ENCODE measurements at regions not wholly inside any gene's neighbourhood (a gene's known extent, or its start where the extent isn't known, plus 50 kb on each side); places are given as distances from the start of the nearest gene placed in this dataset.
"Not testable (repeated sequence)": the region's sequence is repeated elsewhere in the genome, so short reads cannot be mapped to it uniquely, and the experiment has no call there.

DNA sequence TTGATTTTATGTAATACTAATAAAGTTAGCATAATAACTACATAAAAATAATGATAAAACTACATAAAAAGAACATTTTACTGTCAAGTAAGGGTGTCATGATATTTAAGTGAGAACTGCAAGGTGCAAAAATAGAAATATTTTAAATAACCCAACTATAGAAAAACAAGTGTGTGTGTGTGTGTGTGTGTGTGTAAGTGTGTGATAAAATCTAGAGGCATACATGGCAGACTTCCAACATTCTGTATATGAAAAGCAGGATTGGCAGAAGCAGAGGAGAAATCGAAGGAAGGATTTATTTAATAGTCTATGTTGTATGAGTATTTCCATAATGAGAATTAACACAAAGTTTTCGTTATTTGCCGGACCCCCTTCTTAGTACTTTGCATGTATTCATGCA lies 334.1 kb downstream of the KCNJ2 start:
- Histone ChIP-seq H3K27me3 (ENCODE audit: insufficient read depth, low read length) (no peaks in the 10 kb centered on the region), H3K4me3 (ENCODE audit: low read length) (no peak overlapping the region), H3K4me1 (ENCODE audit: insufficient read depth, low read length) (peaks cover 17% of the 10 kb centered on the region), H3K9ac (ENCODE audit: low read depth, low read length) (no peak overlapping the region), H3K36me3 (ENCODE audit: insufficient read depth, low read depth, low read length) (no peaks in the 10 kb centered on the region), H3K9me3 (ENCODE audit: insufficient read depth, low read depth, low read length) (no peaks in the 10 kb centered on the region), H3K27ac (ENCODE audit: low read length) (no peak overlapping the region)

- Histone ChIP-seq H3K9ac (ENCODE audit: low read depth, low read length) (no peak overlapping the region), H3K4me1 (ENCODE audit: insufficient read depth, low read length) (0 out of 2 replicates have a peak, but pooled peaks cover 3% of the 10 kb centered on the region), H3K27ac (ENCODE audit: low read length) (no peak overlapping the region), H3K9me3 (ENCODE audit: insufficient read depth, low read depth, low read length) (no peaks in the 10 kb centered on the region), H3K4me3 (ENCODE audit: low read length) (no peak overlapping the region), H3K36me3 (ENCODE audit: insufficient read depth, low read depth, low read length) (no peaks in the 10 kb centered on the region), H3K27me3 (ENCODE audit: insufficient read depth, low read length) (no peaks in the 10 kb centered on the region)
Measured at GRCh38 chr17:70510288-70510687, 341.0 kb downstream of the KCNJ2 start.

GRCh38 chr17:70517816-70518215 lies 348.5 kb downstream of the KCNJ2 start:
- Histone ChIP-seq H3K4me3 (ENCODE audit: low read length) (no peak overlapping the region), H3K27ac (ENCODE audit: low read length) (no peak overlapping the region), H3K9me3 (ENCODE audit: insufficient read depth, low read depth, low read length) (no peaks in the 10 kb centered on the region)

GRCh38 chr17:70519300-70519699 lies 350.0 kb downstream of the KCNJ2 start:
- Histone ChIP-seq H3K27ac (ENCODE audit: low read length) (no peak overlapping the region), H3K27me3 (ENCODE audit: insufficient read depth, low read length) (no peaks in the 10 kb centered on the region), H3K4me3 (ENCODE audit: low read length) (no peak overlapping the region), H3K9ac (ENCODE audit: low read depth, low read length) (no peak overlapping the region), H3K9me3 (ENCODE audit: insufficient read depth, low read depth, low read length) (no peaks in the 10 kb centered on the region), H3K4me1 (ENCODE audit: insufficient read depth, low read length) (no peaks in the 10 kb centered on the region), H3K36me3 (ENCODE audit: insufficient read depth, low read depth, low read length) (no peaks in the 10 kb centered on the region)

More at GRCh38 chr17:70517816-70518215, 348.5 kb downstream of the KCNJ2 start:
- no peaks in the 10 kb centered on the region for H3K4me1 ChIP-seq (ENCODE audit: insufficient read depth, low read length)
- H3K36me3 ChIP-seq (ENCODE audit: insufficient read depth, low read depth, low read length): no peaks in the 10 kb centered on the region
- no peaks in the 10 kb centered on the region for H3K27me3 ChIP-seq (ENCODE audit: insufficient read depth, low read length)
- H3K9ac ChIP-seq (ENCODE audit: low read depth, low read length): no peak overlapping the region

GRCh38 chr17:70520447-70520846 lies 351.1 kb downstream of the KCNJ2 start:
- H3K4me1 ChIP-seq (ENCODE audit: insufficient read depth, low read length): no peaks in the 10 kb centered on the region
- H3K9ac ChIP-seq (ENCODE audit: low read depth, low read length): no peak overlapping the region
- H3K36me3 ChIP-seq (ENCODE audit: insufficient read depth, low read depth, low read length): no peaks in the 10 kb centered on the region
- H3K27me3 ChIP-seq (ENCODE audit: insufficient read depth, low read length): no peaks in the 10 kb centered on the region
- H3K27ac ChIP-seq (ENCODE audit: low read length): no peak overlapping the region
- H3K4me3 ChIP-seq (ENCODE audit: low read length): no peak overlapping the region
- no peaks in the 10 kb centered on the region for H3K9me3 ChIP-seq (ENCODE audit: insufficient read depth, low read depth, low read length)

DNA sequence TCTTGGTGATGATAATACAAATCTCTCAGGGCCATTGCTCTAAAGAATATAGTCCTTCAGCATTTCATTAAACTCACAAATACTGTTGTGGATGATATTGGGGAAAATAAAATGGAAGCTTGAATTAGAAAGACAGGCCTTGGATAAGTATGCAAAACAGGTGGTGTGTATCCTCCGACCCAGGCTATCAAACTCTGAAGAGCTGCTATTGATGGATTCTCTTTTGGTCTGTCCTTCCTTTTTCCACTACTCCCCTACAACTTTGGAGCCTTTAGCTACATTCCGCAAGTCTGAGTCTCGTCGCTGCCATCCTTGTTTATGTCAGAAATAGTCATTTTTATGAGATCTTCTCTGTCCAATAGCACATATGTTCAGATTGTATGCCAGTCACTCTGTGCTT lies 351.6 kb downstream of the KCNJ2 start:
- H3K9ac ChIP-seq (ENCODE audit: low read depth, low read length): no peak overlapping the region
- no peaks in the 10 kb centered on the region for H3K36me3 ChIP-seq (ENCODE audit: insufficient read depth, low read depth, low read length)
- H3K27me3 ChIP-seq (ENCODE audit: insufficient read depth, low read length): no peaks in the 10 kb centered on the region
- H3K4me1 ChIP-seq (ENCODE audit: insufficient read depth, low read length): no peaks in the 10 kb centered on the region
- H3K27ac ChIP-seq (ENCODE audit: low read length): no peak overlapping the region
- no peaks in the 10 kb centered on the region for H3K9me3 ChIP-seq (ENCODE audit: insufficient read depth, low read depth, low read length)
- no peak overlapping the region for H3K4me3 ChIP-seq (ENCODE audit: low read length)

- Histone ChIP-seq H3K4me3 (ENCODE audit: low read length) (no peak overlapping the region), H3K36me3 (ENCODE audit: insufficient read depth, low read depth, low read length) (no peaks in the 10 kb centered on the region), H3K27me3 (ENCODE audit: insufficient read depth, low read length) (no peaks in the 10 kb centered on the region), H3K9me3 (ENCODE audit: insufficient read depth, low read depth, low read length) (no peaks in the 10 kb centered on the region), H3K9ac (ENCODE audit: low read depth, low read length) (no peak overlapping the region), H3K4me1 (ENCODE audit: insufficient read depth, low read length) (no peaks in the 10 kb centered on the region), H3K27ac (ENCODE audit: low read length) (no peak overlapping the region)
Measured at GRCh38 chr17:70521821-70522256, 352.5 kb downstream of the KCNJ2 start.

GRCh38 chr17:70523426-70523825 lies 354.1 kb downstream of the KCNJ2 start:
- Histone ChIP-seq H3K36me3 (ENCODE audit: insufficient read depth, low read depth, low read length) (no peaks in the 10 kb centered on the region), H3K27me3 (ENCODE audit: insufficient read depth, low read length) (no peaks in the 10 kb centered on the region), H3K4me1 (ENCODE audit: insufficient read depth, low read length) (no peaks in the 10 kb centered on the region), H3K9me3 (ENCODE audit: insufficient read depth, low read depth, low read length) (no peaks in the 10 kb centered on the region), H3K27ac (ENCODE audit: low read length) (no peak overlapping the region), H3K4me3 (ENCODE audit: low read length) (no peak overlapping the region), H3K9ac (ENCODE audit: low read depth, low read length) (no peak overlapping the region)

DNA sequence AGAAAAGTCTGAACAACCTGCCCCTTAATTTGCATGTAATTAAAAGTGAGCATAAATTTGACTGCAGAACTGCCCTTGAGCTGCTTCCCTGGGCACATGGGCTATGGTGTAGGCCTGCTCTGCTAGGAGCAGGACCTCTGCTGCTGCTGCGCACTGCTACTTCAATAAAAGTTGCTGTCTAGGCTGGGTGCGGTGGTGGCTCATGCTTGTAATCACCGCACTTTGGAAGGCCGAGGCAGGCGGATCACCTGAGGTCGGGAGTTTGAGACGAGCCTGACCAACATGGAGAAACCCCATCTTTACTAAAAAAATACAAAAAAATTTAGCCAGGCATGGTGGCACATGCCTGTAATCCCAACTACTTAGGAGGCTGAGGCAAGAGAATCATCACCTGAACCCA lies 355.7 kb downstream of the KCNJ2 start:
- H3K27ac ChIP-seq (ENCODE audit: low read length); H3K4me1 ChIP-seq (ENCODE audit: insufficient read depth, low read length); H3K4me3 ChIP-seq (ENCODE audit: low read length); H3K36me3 ChIP-seq (ENCODE audit: insufficient read depth, low read depth, low read length); H3K9ac ChIP-seq (ENCODE audit: low read depth, low read length); H3K9me3 ChIP-seq (ENCODE audit: insufficient read depth, low read depth, low read length); H3K27me3 ChIP-seq (ENCODE audit: insufficient read depth, low read length): not testable (repeated sequence)

GRCh38 chr17:70525961-70526360 lies 356.6 kb downstream of the KCNJ2 start:
- Histone ChIP-seq H3K4me3 (ENCODE audit: low read length) (no peak overlapping the region), H3K9me3 (ENCODE audit: insufficient read depth, low read depth, low read length) (no peaks in the 10 kb centered on the region), H3K27me3 (ENCODE audit: insufficient read depth, low read length) (no peaks in the 10 kb centered on the region), H3K9ac (ENCODE audit: low read depth, low read length) (no peak overlapping the region), H3K4me1 (ENCODE audit: insufficient read depth, low read length) (no peaks in the 10 kb centered on the region), H3K27ac (ENCODE audit: low read length) (no peak overlapping the region), H3K36me3 (ENCODE audit: insufficient read depth, low read depth, low read length) (no peaks in the 10 kb centered on the region)

DNA sequence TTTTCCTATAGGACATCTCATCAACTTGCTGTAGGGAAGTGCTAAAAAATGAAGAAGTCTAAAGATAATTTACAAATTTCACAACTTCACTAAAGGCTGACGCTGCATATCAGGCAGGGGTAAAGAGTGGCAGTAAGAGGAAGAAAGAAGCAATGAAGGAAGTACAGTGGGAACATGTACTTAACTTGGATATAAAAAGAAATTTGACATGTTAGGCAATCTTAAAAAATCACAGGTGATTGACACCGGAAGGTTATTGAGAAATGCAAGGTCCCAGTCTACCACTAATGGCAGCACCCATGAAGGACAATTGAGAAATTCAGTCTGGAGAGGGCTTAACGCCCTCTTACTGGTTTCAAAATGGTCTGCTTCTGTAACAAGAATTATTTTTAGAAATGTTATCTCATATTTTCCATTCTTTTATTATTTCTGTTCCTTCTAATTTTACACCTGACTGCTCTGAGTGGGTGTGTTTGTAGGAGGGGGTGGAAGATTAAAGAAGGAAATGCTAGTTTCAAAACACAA lies 358.1 kb downstream of the KCNJ2 start:
- H3K36me3 ChIP-seq (ENCODE audit: insufficient read depth, low read depth, low read length): no peaks in the 10 kb centered on the region
- H3K4me3 ChIP-seq (ENCODE audit: low read length): no peak overlapping the region
- H3K4me1 ChIP-seq (ENCODE audit: insufficient read depth, low read length): no peaks in the 10 kb centered on the region; the same call in 1 of the 2 replicates
- H3K27ac ChIP-seq (ENCODE audit: low read length): no peak overlapping the region
- H3K27me3 ChIP-seq (ENCODE audit: insufficient read depth, low read length): no peaks in the 10 kb centered on the region
- no peak overlapping the region for H3K9ac ChIP-seq (ENCODE audit: low read depth, low read length)
- H3K9me3 ChIP-seq (ENCODE audit: insufficient read depth, low read depth, low read length): no peaks in the 10 kb centered on the region

DNA sequence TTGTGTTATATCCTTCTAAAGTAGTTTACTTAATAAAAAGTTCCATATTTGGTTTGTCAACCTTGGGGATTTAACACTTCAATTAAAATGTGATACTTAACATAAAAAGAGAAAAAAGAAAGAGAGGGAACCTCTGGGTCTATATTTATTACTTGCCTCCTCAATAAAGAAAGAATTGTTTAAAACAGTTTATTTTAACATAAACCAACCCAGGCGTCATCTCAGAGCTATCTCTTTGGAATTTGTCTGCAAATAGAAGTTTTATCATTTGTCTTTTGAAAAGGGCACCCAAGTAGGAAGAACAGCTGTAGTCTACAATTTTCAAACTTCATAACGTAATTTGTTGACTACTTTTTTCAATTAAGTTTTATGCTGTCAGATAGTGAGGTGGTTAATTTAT lies 364.1 kb downstream of the KCNJ2 start:
- Histone ChIP-seq H3K4me3 (ENCODE audit: low read length) (no peak overlapping the region), H3K9ac (ENCODE audit: low read depth, low read length) (no peak overlapping the region), H3K27ac (ENCODE audit: low read length) (no peak overlapping the region), H3K4me1 (ENCODE audit: insufficient read depth, low read length) (peaks cover 4% of the 10 kb centered on the region), H3K36me3 (ENCODE audit: insufficient read depth, low read depth, low read length) (no peaks in the 10 kb centered on the region), H3K27me3 (ENCODE audit: insufficient read depth, low read length) (no peaks in the 10 kb centered on the region), H3K9me3 (ENCODE audit: insufficient read depth, low read depth, low read length) (no peaks in the 10 kb centered on the region; the same call in 1 of the 2 replicates)

All from iPS-20b (cell line).